ENCODE measurements at regions not wholly inside any gene's neighbourhood (a gene's known extent, or its start where the extent isn't known, plus 50 kb on each side); places are given as distances from the start of the nearest gene placed in this dataset.

DNA sequence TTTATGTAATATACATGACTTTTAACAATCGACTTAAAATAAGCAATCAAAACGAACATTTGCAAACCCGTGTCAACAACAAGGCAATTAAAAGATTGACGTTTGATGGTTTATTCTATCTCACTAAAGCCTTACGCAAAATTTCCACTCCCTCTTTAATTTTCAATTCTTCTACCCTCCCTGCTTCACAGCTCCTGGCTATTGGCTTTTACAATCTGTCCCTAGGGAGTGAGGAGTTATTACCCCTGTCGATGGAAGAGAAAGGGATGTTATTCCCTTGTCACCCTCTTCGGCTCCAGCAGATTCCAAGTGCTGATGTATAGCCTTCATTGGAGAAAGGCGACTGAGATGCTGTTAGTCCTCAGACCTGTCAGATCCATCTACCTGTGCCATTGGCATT, 161.3 kb downstream of the ZNF281 start:
- no peak for DNase-seq

DNA sequence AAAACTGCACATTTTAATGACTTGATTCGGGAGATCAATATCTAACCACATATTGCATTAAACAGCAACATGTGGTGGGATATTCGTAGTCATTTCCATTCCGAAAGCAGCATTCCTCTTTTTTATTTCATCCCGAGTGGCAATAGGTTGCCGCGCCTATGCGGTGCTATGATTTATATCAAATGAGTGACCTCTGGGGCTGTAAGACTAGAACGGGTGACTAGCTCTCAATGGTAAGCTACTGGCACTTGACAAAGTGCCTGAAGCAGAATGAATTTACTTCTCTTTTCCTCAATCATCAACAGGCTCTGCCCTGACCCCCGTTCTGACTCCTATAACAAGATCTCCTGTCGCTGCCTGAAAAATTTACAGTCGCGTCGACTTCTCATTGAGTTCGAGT, 162.3 kb downstream of the ZNF281 start:
- no peak for DNase-seq

DNA sequence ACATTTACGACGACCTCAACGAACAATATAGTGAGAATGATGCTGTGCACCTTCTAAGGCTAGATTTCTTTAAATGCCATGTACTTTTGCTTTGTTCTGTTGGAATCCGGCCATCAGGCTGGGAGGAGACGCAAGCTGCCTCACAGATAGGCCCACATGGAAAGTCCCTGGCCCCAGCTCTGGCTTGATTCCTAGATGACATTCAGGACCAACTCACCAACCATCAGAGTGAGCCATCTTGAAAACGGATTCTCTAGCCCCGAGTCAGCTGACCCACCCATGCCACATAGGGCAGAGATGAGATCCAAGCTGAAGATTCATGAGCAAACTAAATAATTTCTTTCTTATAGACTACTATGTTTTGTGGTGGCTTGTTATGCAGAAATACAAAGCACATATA, 164.4 kb downstream of the ZNF281 start:
- no peak for DNase-seq

DNA sequence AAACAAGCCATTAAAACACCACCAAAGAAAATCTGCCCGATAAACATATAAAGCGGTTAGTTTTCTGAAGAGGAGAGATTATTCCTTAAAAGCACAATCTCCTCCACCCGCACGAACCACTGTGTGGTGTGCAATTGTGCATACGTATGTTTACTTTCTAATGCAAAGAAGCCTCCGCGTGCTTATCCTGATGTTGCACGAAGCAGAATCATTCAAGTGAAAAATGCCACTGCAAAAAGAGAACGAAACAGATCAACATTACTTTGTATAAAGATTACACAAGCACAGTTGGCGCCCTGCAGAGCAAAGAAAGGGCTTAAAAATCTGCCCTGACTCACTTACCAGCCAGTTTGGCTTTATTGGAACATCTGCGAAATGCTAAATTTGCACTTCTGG, 166.8 kb downstream of the ZNF281 start:
- no peak for DNase-seq

DNA sequence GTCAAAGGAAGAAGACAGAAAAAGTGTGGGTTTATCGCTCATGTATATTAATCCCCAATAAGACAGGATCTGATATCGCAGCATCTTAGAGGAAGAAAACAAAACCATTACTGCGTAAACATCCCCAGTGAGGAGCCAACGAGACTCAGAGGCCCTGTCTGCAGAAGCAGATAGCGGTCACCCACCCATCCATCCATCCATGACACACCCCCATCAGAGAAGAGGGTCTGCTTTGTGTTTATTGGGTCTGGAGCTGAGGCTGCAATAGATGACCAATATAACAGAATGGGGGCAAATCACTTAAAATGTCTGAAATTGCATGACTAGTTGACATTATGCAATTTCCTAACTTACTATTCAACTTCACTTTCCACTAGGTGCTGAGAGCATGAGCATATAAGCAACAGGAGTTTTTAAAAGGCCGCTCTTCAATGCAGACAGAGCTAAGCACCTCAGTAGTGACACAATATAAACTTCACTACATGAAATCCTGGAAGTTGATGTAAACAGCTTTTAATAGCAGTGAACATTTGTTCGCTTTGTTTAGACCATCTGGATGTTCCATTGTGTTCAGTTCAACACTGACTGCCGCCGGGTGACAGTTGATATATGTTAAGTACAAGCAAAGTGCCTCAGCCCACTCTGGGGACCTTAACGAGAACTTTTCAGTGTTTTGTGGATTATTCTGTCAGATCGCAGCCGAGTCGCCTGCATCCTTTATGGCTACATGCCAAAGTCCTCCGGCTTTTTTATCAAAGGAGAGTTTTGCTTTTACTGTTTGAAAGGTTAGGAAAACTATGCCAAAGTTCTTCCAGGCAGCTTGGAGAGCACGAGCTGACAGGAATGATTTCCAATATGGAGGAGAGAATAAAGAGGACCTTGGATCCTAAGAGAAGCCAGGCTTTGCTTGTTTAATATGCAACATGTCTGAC, 167.5 kb downstream of the ZNF281 start:
- DNase-seq = no peak

DNA sequence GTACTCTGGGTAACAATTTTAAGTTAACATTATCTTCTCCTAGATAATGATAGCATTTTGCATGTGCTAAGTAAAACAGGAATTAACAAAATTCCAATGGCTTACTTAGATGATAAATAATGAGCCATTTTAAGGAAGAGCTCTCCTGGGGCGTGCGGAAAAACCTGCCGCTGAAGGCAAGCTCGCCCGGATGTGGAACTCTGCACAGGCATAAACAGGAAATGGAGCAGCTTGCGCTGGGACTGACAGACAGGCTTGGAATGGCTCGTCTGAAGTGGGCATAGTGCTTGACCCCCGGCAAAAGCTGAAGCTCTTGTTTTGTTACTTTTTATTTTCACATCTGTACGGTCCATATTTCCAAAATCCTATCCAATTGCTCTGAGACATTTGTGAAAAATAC, 169.2 kb downstream of the ZNF281 start:
- DNase-seq = no peak

DNA sequence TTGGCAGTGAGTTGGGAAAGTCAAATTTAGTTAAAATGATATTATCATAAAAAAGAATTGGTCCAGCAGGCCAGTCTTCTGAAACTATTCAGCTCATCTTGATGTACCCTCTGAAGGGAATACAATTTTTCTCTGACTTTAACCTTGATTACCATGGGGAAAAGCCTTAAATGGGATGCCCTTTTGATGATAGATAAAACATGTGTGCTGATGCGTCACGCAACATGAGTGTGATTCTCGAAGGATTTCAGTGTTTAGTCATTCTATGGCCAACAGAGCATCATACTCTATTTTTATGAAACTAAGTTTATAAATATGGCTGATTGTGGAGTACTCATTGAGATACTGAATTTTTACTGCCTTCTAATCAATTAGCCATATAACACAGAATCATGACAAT, 171.5 kb downstream of the ZNF281 start:
- no peak for DNase-seq

DNA sequence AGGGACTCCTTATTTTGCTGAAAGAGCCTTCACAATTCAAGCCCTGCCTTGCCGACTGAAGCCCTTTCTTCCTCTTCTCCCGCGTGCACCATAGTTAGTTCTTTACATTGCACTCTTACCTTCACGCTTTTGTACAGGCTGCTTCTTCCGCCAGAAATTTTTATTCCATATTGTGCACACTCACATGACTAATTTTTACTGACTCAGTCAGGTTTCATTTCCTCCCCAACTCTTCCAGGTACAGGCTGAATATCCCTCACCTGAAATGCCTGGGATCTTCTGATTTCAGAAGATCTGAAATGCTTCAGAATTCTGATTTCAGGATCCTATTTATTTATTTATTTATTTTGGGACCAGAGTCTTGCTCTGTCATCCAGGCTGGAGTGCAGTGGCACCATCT, 172.8 kb downstream of the ZNF281 start:
- DNase-seq = no peak

DNA sequence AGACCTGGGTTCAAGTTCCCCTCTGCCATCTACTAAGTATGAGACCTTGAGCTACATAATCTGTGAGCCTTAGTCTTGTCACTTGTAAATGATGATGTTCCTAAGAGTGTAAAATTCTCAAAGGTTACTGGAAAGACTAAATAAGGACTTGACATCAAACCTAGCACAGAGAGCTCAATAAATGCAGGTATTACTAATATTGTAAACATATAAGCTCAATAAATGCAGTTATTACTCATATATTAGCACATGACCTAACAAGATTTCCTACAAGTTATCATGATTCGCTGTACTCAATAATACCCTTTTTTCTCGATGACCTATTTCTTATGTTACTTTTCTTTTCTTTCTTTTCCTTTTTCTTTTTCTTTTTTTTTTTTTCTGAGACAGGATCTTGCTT, 174.9 kb downstream of the ZNF281 start:
- no peak for DNase-seq

DNA sequence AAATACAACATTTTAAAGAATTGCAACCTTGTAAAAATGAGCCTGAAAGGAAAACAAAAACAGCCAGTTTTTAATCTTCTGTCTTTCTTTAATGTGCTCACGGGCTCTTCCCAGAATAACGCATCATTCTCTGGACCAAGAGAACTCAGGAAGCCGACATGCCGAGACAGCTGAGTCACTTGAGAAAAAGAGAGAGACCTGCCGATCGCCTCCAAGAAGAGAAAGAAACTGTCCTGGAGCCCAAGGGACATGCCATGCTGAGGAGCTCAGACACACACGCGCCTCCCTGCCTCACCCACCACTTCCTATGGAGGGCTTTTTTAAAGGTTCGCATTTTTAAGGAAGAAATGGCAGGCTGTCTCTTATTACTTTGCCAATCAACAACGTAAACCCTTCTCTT, 176.4 kb downstream of the ZNF281 start:
- DNase-seq = no peak

DNA sequence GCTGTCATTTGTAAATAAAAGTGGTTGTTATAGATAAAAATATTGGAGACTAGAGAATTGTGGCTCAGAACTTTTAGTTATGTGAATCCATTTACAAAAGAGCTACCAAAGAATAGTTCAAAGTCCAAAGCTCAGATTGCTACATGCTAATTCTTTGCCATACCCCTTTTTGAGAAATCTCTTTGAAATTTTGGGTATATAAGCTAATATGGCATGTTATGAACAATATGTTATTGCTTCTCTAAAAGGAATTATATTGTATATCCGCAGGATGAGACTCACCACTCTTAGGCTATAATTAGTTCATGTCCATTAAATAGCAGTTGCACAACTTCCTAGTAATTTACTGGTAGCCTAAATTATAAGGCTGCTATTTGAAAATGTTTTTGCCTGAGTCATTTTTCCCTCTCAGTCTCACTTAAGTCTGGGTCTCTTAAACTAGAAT, 178.0 kb downstream of the ZNF281 start:
- DNase-seq = no peak

DNA sequence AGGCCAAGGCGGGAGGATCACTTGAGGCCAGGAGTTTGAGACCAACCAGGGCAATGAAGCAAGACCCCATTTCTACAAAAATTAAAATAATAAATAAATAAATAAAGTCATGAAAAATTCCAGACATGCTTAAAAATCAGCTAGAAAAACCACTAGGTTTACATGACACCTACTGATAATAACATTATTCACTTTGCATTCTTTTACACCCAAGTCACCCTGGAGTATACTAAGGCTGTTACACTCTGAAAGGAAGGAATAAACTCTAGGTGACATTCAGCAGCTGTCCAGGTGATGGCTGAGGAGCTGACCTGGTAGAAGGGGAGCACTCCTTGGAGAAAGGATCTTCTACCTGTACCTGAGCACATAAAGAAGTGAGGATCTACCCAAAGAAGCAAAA, 179.2 kb downstream of the ZNF281 start:
- no peak for DNase-seq

DNA sequence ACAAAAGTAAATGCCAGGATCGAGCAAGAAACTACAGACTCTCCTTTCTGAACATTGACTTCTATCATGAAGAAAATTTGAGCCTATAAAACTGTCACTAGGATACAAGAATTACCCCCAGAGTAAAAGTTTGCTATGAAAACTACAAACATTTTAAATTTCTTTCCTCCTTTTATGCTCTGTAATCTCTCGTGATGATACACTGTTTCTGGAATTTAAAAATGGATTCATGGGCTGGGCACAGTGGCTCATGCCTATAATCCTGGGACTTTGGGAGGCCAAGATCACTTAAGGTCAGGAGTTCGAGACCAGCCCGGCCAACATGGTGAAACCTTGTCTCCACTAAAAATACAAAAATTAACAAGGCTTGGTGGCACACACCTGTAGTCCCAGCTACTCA, 181.3 kb downstream of the ZNF281 start:
- no peak for DNase-seq

DNA sequence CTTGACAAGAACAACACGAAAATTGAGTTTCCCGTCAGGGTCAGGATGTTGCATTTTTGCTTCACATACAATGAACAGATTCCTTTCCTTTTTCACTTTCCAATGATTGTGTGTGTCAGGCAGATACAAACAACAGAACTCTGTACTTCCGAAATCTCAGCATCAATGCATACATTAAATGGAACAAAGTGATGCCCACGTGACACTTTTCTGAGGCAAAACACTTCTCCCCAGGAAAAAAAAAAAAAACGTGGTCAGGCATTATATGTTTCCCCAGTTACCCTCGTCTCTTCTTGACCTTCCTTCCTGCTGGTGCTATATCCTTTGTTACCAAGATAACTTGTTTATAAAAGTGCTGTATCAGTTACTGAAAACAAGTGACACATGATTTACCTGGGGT, 181.8 kb downstream of the ZNF281 start:
- no peak for DNase-seq

Measured in central memory CD4-positive, alpha-beta T cell (primary cell).